Choroid plexus epithelial cell (primary cell): ENCODE measurements at regions not wholly inside any gene's neighbourhood (a gene's known extent, or its start where the extent isn't known, plus 50 kb on each side); places are given as distances from the start of the nearest gene placed in this dataset.
"Not testable (repeated sequence)": the region's sequence is repeated elsewhere in the genome, so short reads cannot be mapped to it uniquely, and the experiment has no call there.

Experiments used
- DNase-seq: peaks from one replicate; pipeline ENCODE4 v3.0.0-alpha.2; 2010; ENCODE audit warnings: low read depth
- H3K4me3 ChIP-seq: 2 replicates; pipeline ENCODE4 v1.5.1; 2011; ENCODE audit warnings: low read depth, mild to moderate bottlenecking, control low read depth, low read length, moderate library complexity
- CTCF ChIP-seq: conservative IDR thresholded peaks from 2 replicates; pipeline ENCODE4 v1.5.1; 2011; ENCODE audit warnings: low read depth, mild to moderate bottlenecking, control low read depth, inconsistent platforms, low read length, moderate library complexity

- no peak overlapping the region for H3K4me3 ChIP-seq
- no peak for TF ChIP-seq CTCF
- no peak for DNase-seq
Observed at GRCh38 chr13:52924289-52925148, 76.1 kb upstream of the PCDH8 start.

- no peak overlapping the region for H3K4me3 ChIP-seq
- no peak for DNase-seq
- no peak for TF ChIP-seq CTCF
Observed at GRCh38 chr13:52922961-52923360, 74.5 kb upstream of the PCDH8 start.

GRCh38 chr13:52921194-52921593 lies 72.8 kb upstream of the PCDH8 start:
- DNase-seq = no peak
- no peak for TF ChIP-seq CTCF
- H3K4me3 ChIP-seq = no peak overlapping the region

- H3K4me3 ChIP-seq = no peak overlapping the region
- DNase-seq = no peak
- no peak for TF ChIP-seq CTCF
Observed at GRCh38 chr13:52916486-52916990, 68.1 kb upstream of the PCDH8 start.

GRCh38 chr13:52911340-52911739 lies 62.9 kb upstream of the PCDH8 start:
- H3K4me3 ChIP-seq = no peak overlapping the region
- no peak for TF ChIP-seq CTCF
- DNase-seq = no peak

GRCh38 chr13:52910318-52910717 lies 61.9 kb upstream of the PCDH8 start:
- not testable (repeated sequence) for H3K4me3 ChIP-seq, DNase-seq

- no peak overlapping the region for H3K4me3 ChIP-seq
- TF ChIP-seq CTCF = no peak
- no peak for DNase-seq
Observed at GRCh38 chr13:52906122-52906903, 57.9 kb upstream of the PCDH8 start.
